Endothelial cell of umbilical vein (primary cell): ENCODE measurements at regions not wholly inside any gene's neighbourhood (a gene's known extent, or its start where the extent isn't known, plus 50 kb on each side); places are given as distances from the start of the nearest gene placed in this dataset.
A peak's percentile ranks its signal among the peaks of the same experiment; 100 is the strongest.

Experiments used
- BruUV-seq: library from RNA; stranded (reverse); fragments of 400-500 nt; replicated peaks from 2 replicates; lab custom pipeline; 2021; lab: Mats Ljungman, UMichigan
- CTCF ChIA-PET: fragments of 300-600, 350-600 bp; sonication (Branson Sonifier 250); formaldehyde crosslinking; loops from one replicate; lab custom pipeline; 2021; ENCODE audit warnings: antibody characterized with exemption, inconsistent platforms; lab: Charles Lee
- POLR2A ChIA-PET: fragments of 300-600, 350-600 bp; sonication (Branson Sonifier 250); formaldehyde crosslinking; loops from one replicate; lab custom pipeline; 2021; ENCODE audit warnings: antibody characterized with exemption, inconsistent platforms; lab: Charles Lee
- DNase-seq: peaks from one replicate; pipeline ENCODE4 v3.0.0-alpha.2; 2011; ENCODE audit warnings: low read depth, low spot score
- FAIRE-seq: peaks from 2 replicates; lab custom pipeline; 2011; peaks lifted over from hg19 to GRCh38; lab: Jason Lieb, UNC
- H2AFZ ChIP-seq: 2 replicates; pipeline ENCODE4 v1.6.0; 2012; ENCODE audit warnings: low read depth, low read length, control low read depth, inconsistent platforms
- H3K27ac ChIP-seq: 2 replicates; pipeline ENCODE4 v1.5.1; 2011; ENCODE audit warnings: low read depth, mild to moderate bottlenecking, control low read depth, low read length, moderate library complexity; ENCODE audit not compliant: insufficient read depth
- H3K27me3 ChIP-seq, 2 experiments: 2 replicates each; pipeline versions ENCODE4 v1.6.0 to v1.6.1; 2011; ENCODE audit warnings: low read length in 2 of 2, mixed read lengths in 1 of 2; ENCODE audit not compliant: control insufficient read depth in 2 of 2, insufficient read depth in 2 of 2
- H3K36me3 ChIP-seq, 2 experiments: 2 replicates in 1 of 2; 3 replicates in 1 of 2; pipeline ENCODE4 v1.5.1; 2011; ENCODE audit warnings: low read length in 2 of 2, mild to moderate bottlenecking in 1 of 2, moderate library complexity in 1 of 2; ENCODE audit not compliant: control insufficient read depth in 2 of 2, insufficient read depth in 2 of 2; ENCODE audit errors: extremely low read depth in 1 of 2
- H3K4me1 ChIP-seq: 3 replicates; pipeline ENCODE4 v1.5.1; 2011; ENCODE audit warnings: mild to moderate bottlenecking, low read length; ENCODE audit not compliant: control insufficient read depth, insufficient read depth; ENCODE audit errors: extremely low read depth
- H3K4me2 ChIP-seq: 2 replicates; pipeline ENCODE4 v1.6.1; 2011; ENCODE audit warnings: low read length, control low read depth, mixed read lengths; ENCODE audit not compliant: insufficient read depth
- H3K4me3 ChIP-seq, 3 experiments: fragments of 200-600 bp in 1 of 3; sonication (generic), shearing (Covaris generic) in 1 of 3; replicated peaks in 1 of 3; 2 replicates each; pipeline ENCODE4 v1.5.1; 2011 to 2016; ENCODE audit warnings: control low read depth in 3 of 3, low read length in 3 of 3, mild to moderate bottlenecking in 2 of 3, inconsistent platforms in 1 of 3, low read depth in 1 of 3, moderate library complexity in 1 of 3; ENCODE audit not compliant: insufficient read depth in 1 of 3
- H3K79me2 ChIP-seq: 2 replicates; pipeline ENCODE4 v1.6.0; 2012; ENCODE audit warnings: low read length, inconsistent platforms; ENCODE audit not compliant: control insufficient read depth, insufficient read depth
- H3K9ac ChIP-seq: replicated peaks from 2 replicates; pipeline ENCODE3; 2011; ENCODE audit warnings: low read length, control low read depth; ENCODE audit not compliant: insufficient read depth; ENCODE audit errors: extremely low read depth
- H3K9me1 ChIP-seq: replicated peaks from 3 replicates; pipeline ENCODE4 v1.6.0; 2011; ENCODE audit warnings: mild to moderate bottlenecking, low read length; ENCODE audit not compliant: control insufficient read depth, insufficient read depth; ENCODE audit errors: extremely low read depth
- H3K9me3 ChIP-seq: replicated peaks from 2 replicates; pipeline ENCODE4 v1.5.1; 2012; ENCODE audit warnings: low read length, inconsistent platforms; ENCODE audit not compliant: control insufficient read depth, insufficient read depth
- H4K20me1 ChIP-seq: replicated peaks from 2 replicates; pipeline ENCODE3; 2011; ENCODE audit warnings: mild to moderate bottlenecking, low read length; ENCODE audit not compliant: control insufficient read depth, insufficient read depth; ENCODE audit errors: extremely low read depth
- EZH2 ChIP-seq: IDR thresholded peaks from 2 replicates; pipeline ENCODE4 v1.6.1; 2012; ENCODE audit warnings: borderline replicate concordance, low read depth, mild to moderate bottlenecking, moderate library complexity, low read length, inconsistent platforms; ENCODE audit not compliant: severe bottlenecking
- FOS ChIP-seq: IDR thresholded peaks from 2 replicates; pipeline ENCODE4 v1.6.1; 2011; ENCODE audit warnings: mild to moderate bottlenecking, low read length, moderate library complexity, borderline replicate concordance; ENCODE audit not compliant: insufficient read depth
- GATA2 ChIP-seq: IDR thresholded peaks from 2 replicates; pipeline ENCODE4 v1.7.0; 2011; ENCODE audit warnings: low read depth, mild to moderate bottlenecking, moderate library complexity, mixed read lengths, low read length; ENCODE audit not compliant: insufficient read length, insufficient read depth
- JUN ChIP-seq: IDR thresholded peaks from 2 replicates; pipeline ENCODE4 v1.6.1; 2011; ENCODE audit warnings: borderline replicate concordance, low read depth; ENCODE audit not compliant: insufficient read length, insufficient read depth
- MYC ChIP-seq: IDR thresholded peaks from one replicate; pipeline ENCODE4 v1.6.1; 2011; ENCODE audit warnings: mild to moderate bottlenecking, low read depth, low read length
- POLR2A ChIP-seq: IDR thresholded peaks from 2 replicates; pipeline ENCODE4 v1.6.1; 2012; ENCODE audit warnings: low read depth, mild to moderate bottlenecking, control low read depth, low read length
- POLR2AphosphoS5 ChIP-seq: IDR thresholded peaks from 2 replicates; pipeline ENCODE4 v1.6.1; 2012; ENCODE audit warnings: low read depth, mild to moderate bottlenecking, control low read depth, low read length, moderate library complexity; ENCODE audit not compliant: insufficient read depth
- dilution Hi-C: fragments of 300-500 bp; cut with MboI; formaldehyde crosslinking; loops from one replicate; pipeline ENCODE4 v1.15.0; 2019; ENCODE audit warnings: low sequenced_read_pairs; ENCODE audit not compliant: extremely low pct_ligation_motif_present
- intact Hi-C: fragments of 100-400 bp; cut with micrococcal nuclease; formaldehyde crosslinking; loops from one replicate; pipeline ENCODE4 v1.10.0; 2022
- TF ChIP-seq, protein P1 (sequence below): IDR thresholded peaks from 2 replicates; pipeline ENCODE4 v1.6.1; 2011; ENCODE audit not compliant: insufficient read depth, insufficient read length
- TF ChIP-seq, protein P2 (sequence below), 2 donors: IDR thresholded peaks; 1 replicate in 1 of 2; 2 replicates in 1 of 2; pipeline ENCODE4 v1.5.1; 2011; ENCODE audit warnings: low read length in 2 of 2, mild to moderate bottlenecking in 2 of 2, moderate library complexity in 2 of 2, control low read depth in 1 of 2, inconsistent platforms in 1 of 2, low read depth in 1 of 2; ENCODE audit not compliant: insufficient read depth in 1 of 2; ENCODE audit errors: extremely low read depth in 1 of 2

DNA sequence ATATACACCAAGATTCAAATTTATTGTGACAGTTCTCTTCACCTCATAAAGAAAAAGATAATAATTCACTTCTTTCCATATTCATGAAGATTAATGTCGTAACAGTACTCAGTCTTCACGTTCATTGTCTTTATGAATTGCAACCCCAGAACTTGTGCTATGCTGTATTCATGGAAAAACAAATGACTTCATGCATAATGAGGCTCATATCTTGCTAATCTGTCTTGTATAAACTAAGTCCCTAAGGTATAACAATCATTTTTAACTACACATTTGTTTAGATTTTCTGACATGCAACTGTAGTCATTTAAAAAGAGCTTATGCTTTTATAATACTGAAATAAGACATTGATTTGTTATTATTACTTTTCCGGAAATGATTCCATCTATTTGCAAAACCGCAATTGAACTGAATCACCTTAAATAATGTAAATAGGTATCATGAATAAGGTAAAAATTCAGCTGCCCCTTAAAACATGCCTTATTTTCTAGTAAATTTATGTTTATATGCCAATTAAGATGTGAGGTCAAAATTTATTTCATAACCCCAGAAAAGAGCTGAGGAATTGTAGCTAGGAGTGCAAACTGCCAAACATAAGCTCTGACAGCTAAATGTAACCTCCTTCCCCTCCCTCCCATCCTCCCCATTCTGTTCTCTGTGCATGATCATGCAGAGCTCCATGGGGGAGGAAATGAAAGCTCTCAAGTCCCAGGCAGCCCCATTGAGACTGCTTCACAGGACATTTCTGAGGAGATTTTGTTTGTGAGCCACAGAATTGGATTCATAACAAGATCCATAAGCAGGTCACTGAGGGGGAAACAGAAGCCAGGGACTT, 301.6 kb downstream of the ATP23 start:
- H3K4me3 ChIP-seq, result no peak overlapping the region
- H3K9me1 ChIP-seq, result no peaks in the 10 kb centered on the region
- H3K27ac ChIP-seq, result no peak overlapping the region
- H3K79me2 ChIP-seq, result no peaks in the 10 kb centered on the region
- no peak overlapping the region for H3K4me2 ChIP-seq
- no peak overlapping the region for H2AFZ ChIP-seq
- no peak for TF ChIP-seq POLR2AphosphoS5
- no peak for TF ChIP-seq POLR2A
- TF ChIP-seq MYC, result no peak
- no peak for TF ChIP-seq GATA2
- no peak for TF ChIP-seq JUN
- no peak for TF ChIP-seq FOS
- TF ChIP-seq, protein P1, sequence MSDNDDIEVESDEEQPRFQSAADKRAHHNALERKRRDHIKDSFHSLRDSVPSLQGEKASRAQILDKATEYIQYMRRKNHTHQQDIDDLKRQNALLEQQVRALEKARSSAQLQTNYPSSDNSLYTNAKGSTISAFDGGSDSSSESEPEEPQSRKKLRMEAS, result no peak
- TF ChIP-seq, protein P2, sequence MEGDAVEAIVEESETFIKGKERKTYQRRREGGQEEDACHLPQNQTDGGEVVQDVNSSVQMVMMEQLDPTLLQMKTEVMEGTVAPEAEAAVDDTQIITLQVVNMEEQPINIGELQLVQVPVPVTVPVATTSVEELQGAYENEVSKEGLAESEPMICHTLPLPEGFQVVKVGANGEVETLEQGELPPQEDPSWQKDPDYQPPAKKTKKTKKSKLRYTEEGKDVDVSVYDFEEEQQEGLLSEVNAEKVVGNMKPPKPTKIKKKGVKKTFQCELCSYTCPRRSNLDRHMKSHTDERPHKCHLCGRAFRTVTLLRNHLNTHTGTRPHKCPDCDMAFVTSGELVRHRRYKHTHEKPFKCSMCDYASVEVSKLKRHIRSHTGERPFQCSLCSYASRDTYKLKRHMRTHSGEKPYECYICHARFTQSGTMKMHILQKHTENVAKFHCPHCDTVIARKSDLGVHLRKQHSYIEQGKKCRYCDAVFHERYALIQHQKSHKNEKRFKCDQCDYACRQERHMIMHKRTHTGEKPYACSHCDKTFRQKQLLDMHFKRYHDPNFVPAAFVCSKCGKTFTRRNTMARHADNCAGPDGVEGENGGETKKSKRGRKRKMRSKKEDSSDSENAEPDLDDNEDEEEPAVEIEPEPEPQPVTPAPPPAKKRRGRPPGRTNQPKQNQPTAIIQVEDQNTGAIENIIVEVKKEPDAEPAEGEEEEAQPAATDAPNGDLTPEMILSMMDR (IDR thresholded peaks at IDR 0.05; ENCODE audit: extremely low read depth in 1 of 2, insufficient read depth in 1 of 2, low read depth in 1 of 2, low read length in 2 of 2), result no peak
- TF ChIP-seq EZH2, result no peak
- peaks cover 2 to 4% of the 10 kb centered on the region in 2 experiments for H3K27me3 ChIP-seq
- no peak for DNase-seq
- H3K9me3 ChIP-seq, result no peaks in the 10 kb centered on the region
- H3K4me1 ChIP-seq, result no peaks in the 10 kb centered on the region
- CTCF ChIA-PET, result interaction anchor here (1.1 kb wide), 1 partner anchor 67 kb away, joined by 4 read pairs; no protein-coding TSS in a partner anchor
- H4K20me1 ChIP-seq, result no peaks in the 10 kb centered on the region
- no peaks in the 10 kb centered on the region for H3K36me3 ChIP-seq
- dilution Hi-C loops, result no loop called here
- no TSS peak for BruUV-seq
- no peak overlapping the region for H3K9ac ChIP-seq
- POLR2A ChIA-PET, result no interaction called here
- intact Hi-C loops, result no loop called here
- peak; percentile 4 for FAIRE-seq
